GM12878 (cell line): ENCODE measurements at regions not wholly inside any gene's neighbourhood (a gene's known extent, or its start where the extent isn't known, plus 50 kb on each side); places are given as distances from the start of the nearest gene placed in this dataset.

Experiments
- BHLHE40 ChIP-seq, 2 experiments: fragments of 450-650 bp in 1 of 2; IDR thresholded peaks; 2 replicates each; pipeline ENCODE4 v1.6.1; 2011 to 2017; ENCODE audit warnings: low read depth in 2 of 2, borderline replicate concordance in 1 of 2, improper control_type of control experiment in 1 of 2, low read length in 1 of 2, mild to moderate bottlenecking in 1 of 2
- CTCF ChIP-seq, 3 experiments: IDR thresholded peaks in 2 of 3; conservative IDR thresholded peaks in 1 of 3; 2 replicates each; pipeline ENCODE4 v1.5.1; 2011; ENCODE audit warnings: low read depth in 3 of 3, low read length in 3 of 3, mild to moderate bottlenecking in 3 of 3, control low read depth in 2 of 3, moderate library complexity in 2 of 3, inconsistent platforms in 1 of 3, mixed read lengths in 1 of 3; ENCODE audit not compliant: control insufficient read depth in 2 of 3, insufficient read depth in 1 of 3; ENCODE audit errors: extremely low read depth in 1 of 3
- DPF2 ChIP-seq: fragments of 450-650 bp; IDR thresholded peaks from 2 replicates; pipeline ENCODE4 v1.6.1; 2017; ENCODE audit warnings: mild to moderate bottlenecking
- EGR1 ChIP-seq, 2 experiments: IDR thresholded peaks; 1 replicate in 1 of 2; 2 replicates in 1 of 2; pipeline ENCODE4 v1.6.1; 2011 to 2012; ENCODE audit warnings: low read depth in 2 of 2, low read length in 2 of 2, borderline replicate concordance in 1 of 2, mild to moderate bottlenecking in 1 of 2, moderate library complexity in 1 of 2
- EZH2 ChIP-seq: IDR thresholded peaks from 2 replicates; pipeline ENCODE4 v1.6.1; 2012; ENCODE audit warnings: low read depth, mild to moderate bottlenecking, control low read depth, inconsistent platforms, low read length, borderline replicate concordance; ENCODE audit not compliant: control insufficient read depth
- MAX ChIP-seq: IDR thresholded peaks from 2 replicates; pipeline ENCODE4 v1.6.1; 2012; ENCODE audit warnings: low read depth, low read length, improper control_type of control experiment
- MEF2A ChIP-seq: IDR thresholded peaks from 2 replicates; pipeline ENCODE4 v1.6.1; 2011; ENCODE audit warnings: low read depth, mild to moderate bottlenecking, low read length, moderate library complexity; ENCODE audit not compliant: insufficient read depth
- NBN ChIP-seq: fragments of 450-650 bp; IDR thresholded peaks from 2 replicates; pipeline ENCODE4 v1.6.1; 2016
- POLR2A ChIP-seq: IDR thresholded peaks from 2 replicates; pipeline ENCODE4 v1.6.1; 2011; ENCODE audit warnings: low read depth, mild to moderate bottlenecking, low read length
- ZNF24 ChIP-seq: fragments of 450-650 bp; IDR thresholded peaks from 2 replicates; pipeline ENCODE4 v1.6.1; 2017; ENCODE audit warnings: antibody characterized with exemption, mild to moderate bottlenecking

- no peak for TF ChIP-seq EGR1 (IDR thresholded peaks at IDR 0.05; ENCODE audit: borderline replicate concordance in 1 of 2, low read depth in 2 of 2, low read length in 2 of 2)
- no peak for TF ChIP-seq POLR2A
- no peak for TF ChIP-seq NBN
- no peak for TF ChIP-seq CTCF (IDR thresholded peaks at IDR 0.05 in 2 of 3, conservative IDR thresholded peaks at IDR 0.05 in 1 of 3; ENCODE audit: control insufficient read depth in 2 of 3, extremely low read depth in 1 of 3, insufficient read depth in 1 of 3, low read depth in 3 of 3, low read length in 3 of 3)
- no peak for TF ChIP-seq EZH2
- TF ChIP-seq BHLHE40 (IDR thresholded peaks at IDR 0.05; ENCODE audit: borderline replicate concordance in 1 of 2, low read depth in 2 of 2, low read length in 1 of 2) = no peak
- TF ChIP-seq DPF2 = no peak
- no peak for TF ChIP-seq MAX
- no peak for TF ChIP-seq ZNF24
- no peak for TF ChIP-seq MEF2A
Observed at GRCh38 chr16:85239871-85240270, 127.6 kb upstream of the CIBAR2 start.
